H9 (cell line): ENCODE measurements at regions not wholly inside any gene's neighbourhood (a gene's known extent, or its start where the extent isn't known, plus 50 kb on each side); places are given as distances from the start of the nearest gene placed in this dataset.

Source experiments
- DNase-seq: peaks from one replicate; pipeline ENCODE4 v3.0.0-alpha.2; 2017
- H2AFZ ChIP-seq: one replicate; pipeline ENCODE4 v1.6.1; 2013; ENCODE audit warnings: mild to moderate bottlenecking, low read length, control low read depth, moderate library complexity
- H2AK5ac ChIP-seq: 2 replicates; pipeline ENCODE4 v1.6.1; 2013; ENCODE audit warnings: low read length, control low read depth, mixed read lengths; ENCODE audit not compliant: insufficient read length
- H2BK120ac ChIP-seq: one replicate; pipeline ENCODE4 v1.6.1; 2013; ENCODE audit warnings: low read depth, mild to moderate bottlenecking, low read length, control low read depth, inconsistent platforms; ENCODE audit not compliant: poor library complexity, severe bottlenecking
- H2BK12ac ChIP-seq: 2 replicates; pipeline ENCODE4 v1.6.1; 2013; ENCODE audit warnings: low read length, control low read depth, mixed read lengths, low read depth; ENCODE audit not compliant: insufficient read length
- H2BK15ac ChIP-seq: 2 replicates; pipeline ENCODE4 v1.6.1; 2013; ENCODE audit warnings: low read depth, low read length, control low read depth
- H2BK20ac ChIP-seq: one replicate; pipeline ENCODE4 v1.6.1; 2013; ENCODE audit warnings: low read depth, mild to moderate bottlenecking, low read length, control low read depth, inconsistent platforms; ENCODE audit not compliant: poor library complexity, severe bottlenecking
- H2BK5ac ChIP-seq: 2 replicates; pipeline ENCODE4 v1.6.1; 2013; ENCODE audit warnings: low read length, control low read depth, mixed read lengths; ENCODE audit not compliant: insufficient read length
- H3K14ac ChIP-seq: 2 replicates; pipeline ENCODE4 v1.6.1; 2013; ENCODE audit warnings: low read length, control low read depth; ENCODE audit not compliant: insufficient read depth
- H3K18ac ChIP-seq: 2 replicates; pipeline ENCODE4 v1.6.1; 2013; ENCODE audit warnings: low read depth, mild to moderate bottlenecking, mixed read lengths, low read length, control low read depth; ENCODE audit not compliant: insufficient read length
- H3K23ac ChIP-seq: 2 replicates; pipeline ENCODE4 v1.6.1; 2013; ENCODE audit warnings: low read length, control low read depth, mixed read lengths, low read depth; ENCODE audit not compliant: insufficient read length
- H3K23me2 ChIP-seq: 2 replicates; pipeline ENCODE4 v1.6.1; 2013; ENCODE audit warnings: low read depth, mild to moderate bottlenecking, mixed read lengths, low read length, control low read depth; ENCODE audit not compliant: insufficient read length, poor library complexity, severe bottlenecking
- H3K27ac ChIP-seq: 2 replicates; pipeline ENCODE4 v1.5.1; 2013; ENCODE audit warnings: low read length, control low read depth, mixed read lengths, low read depth; ENCODE audit not compliant: insufficient read length
- H3K27me3 ChIP-seq: 2 replicates; pipeline ENCODE4 v1.6.1; 2013; ENCODE audit warnings: low read length, control low read depth, inconsistent platforms; ENCODE audit not compliant: insufficient read depth
- H3K4ac ChIP-seq: 2 replicates; pipeline ENCODE4 v1.6.1; 2013; ENCODE audit warnings: low read depth, mild to moderate bottlenecking, control low read depth, inconsistent platforms, low read length, moderate library complexity
- H3K4me1 ChIP-seq: 2 replicates; pipeline ENCODE4 v1.6.1; 2013; ENCODE audit warnings: low read length, control low read depth, inconsistent platforms; ENCODE audit not compliant: insufficient read depth
- H3K4me2 ChIP-seq: 2 replicates; pipeline ENCODE4 v1.6.1; 2013; ENCODE audit warnings: low read length, control low read depth, mixed read lengths; ENCODE audit not compliant: insufficient read length, insufficient read depth
- H3K56ac ChIP-seq: 2 replicates; pipeline ENCODE4 v1.6.1; 2013; ENCODE audit warnings: low read depth, mild to moderate bottlenecking, mixed read lengths, low read length, control low read depth; ENCODE audit not compliant: insufficient read length
- H3K79me1 ChIP-seq: 2 replicates; pipeline ENCODE4 v1.6.1; 2013; ENCODE audit warnings: low read depth, mild to moderate bottlenecking, moderate library complexity, low read length, control low read depth, inconsistent platforms; ENCODE audit not compliant: insufficient read depth, poor library complexity, severe bottlenecking
- H3K79me2 ChIP-seq: 2 replicates; pipeline ENCODE4 v1.6.1; 2013; ENCODE audit warnings: low read length, control low read depth, inconsistent platforms; ENCODE audit not compliant: insufficient read depth
- H3K9ac ChIP-seq: 2 replicates; pipeline ENCODE4 v1.6.1; 2013; ENCODE audit warnings: low read length, control low read depth, mixed read lengths; ENCODE audit not compliant: insufficient read length; ENCODE audit errors: extremely low read depth
- H3K9me3 ChIP-seq: one replicate; pipeline ENCODE4 v1.6.1; 2013; ENCODE audit warnings: low read depth, low read length, inconsistent platforms; ENCODE audit not compliant: control insufficient read depth
- H3T11ph ChIP-seq: one replicate; pipeline ENCODE4 v1.6.1; 2013; ENCODE audit warnings: mild to moderate bottlenecking, low read length, control low read depth, inconsistent platforms
- H4K20me1 ChIP-seq: one replicate; pipeline ENCODE4 v1.6.1; 2013; ENCODE audit not compliant: control insufficient read depth, insufficient read length, insufficient read depth
- H4K5ac ChIP-seq: 2 replicates; pipeline ENCODE4 v1.6.1; 2013; ENCODE audit warnings: low read depth, mild to moderate bottlenecking, mixed read lengths, low read length, control low read depth; ENCODE audit not compliant: insufficient read length
- H4K8ac ChIP-seq: replicated peaks from 2 replicates; pipeline ENCODE4 v1.6.1; 2013; ENCODE audit warnings: low read length, control low read depth, mixed read lengths, low read depth; ENCODE audit not compliant: insufficient read length
- H4K91ac ChIP-seq: 2 replicates; pipeline ENCODE4 v1.6.1; 2013; ENCODE audit warnings: low read depth, mild to moderate bottlenecking, moderate library complexity, mixed read lengths, low read length, control low read depth; ENCODE audit not compliant: insufficient read length
- H3K27ac Mint-ChIP-seq, 3 experiments: 2 replicates in 2 of 3; 3 replicates in 1 of 3; pipeline ENCODE4 v1.8.0; 2020 to 2021; ENCODE audit warnings: mixed read lengths in 3 of 3, mild to moderate bottlenecking in 1 of 3, moderate library complexity in 1 of 3
- H3K27me3 Mint-ChIP-seq: 2 replicates; pipeline ENCODE4 v1.8.0; 2021; ENCODE audit warnings: low read depth, mild to moderate bottlenecking, moderate library complexity, mixed read lengths
- H3K36me3 Mint-ChIP-seq, 3 experiments: 2 replicates in 2 of 3; 3 replicates in 1 of 3; pipeline ENCODE4 v1.8.0; 2020 to 2021; ENCODE audit warnings: low read depth in 3 of 3, mixed read lengths in 3 of 3; ENCODE audit not compliant: insufficient read depth in 1 of 3
- H3K4me1 Mint-ChIP-seq, 2 experiments: 2 replicates each; pipeline ENCODE4 v1.8.0; 2020; ENCODE audit warnings: mixed read lengths in 2 of 2
- H3K4me3 Mint-ChIP-seq, 2 experiments: 2 replicates in 1 of 2; 3 replicates in 1 of 2; pipeline ENCODE4 v1.8.0; 2020 to 2021; ENCODE audit warnings: mild to moderate bottlenecking in 2 of 2, mixed read lengths in 2 of 2, moderate library complexity in 1 of 2
- H3K9me3 Mint-ChIP-seq, 2 experiments: 2 replicates in 1 of 2; 3 replicates in 1 of 2; pipeline ENCODE4 v1.8.0; 2020; ENCODE audit warnings: mild to moderate bottlenecking in 2 of 2, mixed read lengths in 2 of 2, moderate library complexity in 1 of 2
- TF ChIP-seq, protein P1 (sequence below): fragments of 200-600 bp; sonication (generic); conservative IDR thresholded peaks from 3 replicates; pipeline ENCODE4 v1.8.0; 2021; ENCODE audit warnings: antibody characterized with exemption, mild to moderate bottlenecking

DNA sequence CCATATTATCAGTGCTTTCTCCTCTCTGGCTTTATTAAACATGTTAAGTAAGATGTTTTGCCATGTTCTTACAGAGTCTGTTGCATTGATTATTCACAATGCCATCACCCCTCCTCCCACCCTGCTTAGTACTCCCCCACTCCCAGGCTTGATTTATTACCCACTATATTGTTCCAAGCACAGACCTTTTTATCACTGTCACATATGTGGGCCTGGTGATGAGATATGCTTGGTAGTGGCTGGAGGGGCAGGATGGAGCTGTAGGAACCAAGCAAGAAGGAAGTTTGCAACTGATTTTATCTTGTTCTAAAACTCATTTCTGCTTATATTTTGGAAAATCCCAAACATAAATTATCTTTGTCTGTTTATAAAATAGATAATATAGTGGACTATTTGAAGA lies 748.2 kb upstream of the CELF4 start:
- Histone ChIP-seq H4K20me1 (no peaks in the 10 kb centered on the region), H3K56ac (no peak overlapping the region), H3K27ac (no peak overlapping the region), H2BK20ac (no peak overlapping the region), H2BK120ac (no peak overlapping the region), H3K79me1 (no peaks in the 10 kb centered on the region), H3K27me3 (no peaks in the 10 kb centered on the region), H4K8ac (no peak overlapping the region), H3K9ac (no peak overlapping the region), H3K18ac (no peak overlapping the region), H2BK15ac (no peak overlapping the region), H4K91ac (no peak overlapping the region), H2AK5ac (no peak overlapping the region), H3K23me2 (no peaks in the 10 kb centered on the region), H2BK12ac (no peak overlapping the region), H3K79me2 (no peaks in the 10 kb centered on the region), H4K5ac (no peak overlapping the region), H3K4me1 (no peaks in the 10 kb centered on the region), H2BK5ac (no peak overlapping the region), H3K4me2 (no peak overlapping the region), H3K9me3 (no peaks in the 10 kb centered on the region), H3K23ac (no peak overlapping the region), H2AFZ (no peak overlapping the region), H3T11ph (no peak overlapping the region), H3K14ac (no peak overlapping the region), H3K4ac (no peak overlapping the region)
- Mint-ChIP-seq H3K9me3 (no peaks in the 10 kb centered on the region), H3K4me1 (peaks cover 3 to 6% of the 10 kb centered on the region in 2 experiments; a peak in 1 of 4 replicates), H3K36me3 (no peaks in the 10 kb centered on the region), H3K27me3 (no peaks in the 10 kb centered on the region), H3K27ac (no peak overlapping the region), H3K4me3 (no peak overlapping the region)
- no peak for DNase-seq
- TF ChIP-seq, protein P1, sequence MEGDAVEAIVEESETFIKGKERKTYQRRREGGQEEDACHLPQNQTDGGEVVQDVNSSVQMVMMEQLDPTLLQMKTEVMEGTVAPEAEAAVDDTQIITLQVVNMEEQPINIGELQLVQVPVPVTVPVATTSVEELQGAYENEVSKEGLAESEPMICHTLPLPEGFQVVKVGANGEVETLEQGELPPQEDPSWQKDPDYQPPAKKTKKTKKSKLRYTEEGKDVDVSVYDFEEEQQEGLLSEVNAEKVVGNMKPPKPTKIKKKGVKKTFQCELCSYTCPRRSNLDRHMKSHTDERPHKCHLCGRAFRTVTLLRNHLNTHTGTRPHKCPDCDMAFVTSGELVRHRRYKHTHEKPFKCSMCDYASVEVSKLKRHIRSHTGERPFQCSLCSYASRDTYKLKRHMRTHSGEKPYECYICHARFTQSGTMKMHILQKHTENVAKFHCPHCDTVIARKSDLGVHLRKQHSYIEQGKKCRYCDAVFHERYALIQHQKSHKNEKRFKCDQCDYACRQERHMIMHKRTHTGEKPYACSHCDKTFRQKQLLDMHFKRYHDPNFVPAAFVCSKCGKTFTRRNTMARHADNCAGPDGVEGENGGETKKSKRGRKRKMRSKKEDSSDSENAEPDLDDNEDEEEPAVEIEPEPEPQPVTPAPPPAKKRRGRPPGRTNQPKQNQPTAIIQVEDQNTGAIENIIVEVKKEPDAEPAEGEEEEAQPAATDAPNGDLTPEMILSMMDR = no peak
